T47D (cell line): ENCODE measurements at regions not wholly inside any gene's neighbourhood (a gene's known extent, or its start where the extent isn't known, plus 50 kb on each side); places are given as distances from the start of the nearest gene placed in this dataset.

Experiments used
- DNase-seq, 2 experiments: peaks; one replicate each; pipeline versions ENCODE4 v3.0.0 to v3.0.0-alpha.2; 2011 to 2012; ENCODE audit warnings: low read depth in 1 of 2, low spot score in 1 of 2
- JUND ChIP-seq: IDR thresholded peaks from 2 replicates; pipeline ENCODE4 v1.6.1; 2012; ENCODE audit warnings: low read depth
- in situ Hi-C: cut with HindIII; loops from 2 replicates; pipeline ENCODE4 v1.10.0; 2016; ENCODE audit warnings: low sequenced_read_pairs, low pct_unique_long_range_greater_than_20kb

- in situ Hi-C loops, result no loop called here
- TF ChIP-seq JUND, result no peak
- no peak for DNase-seq
Measured at GRCh38 chr6:164507206-164507940, 802.0 kb downstream of the C6orf118 start.

- no peak for TF ChIP-seq JUND
- in situ Hi-C loops, result no loop called here
- no peak for DNase-seq
Measured at GRCh38 chr6:164505425-164505824, 804.0 kb downstream of the C6orf118 start.

- in situ Hi-C loops, result no loop called here
- no peak for TF ChIP-seq JUND
- no peak for DNase-seq
Measured at GRCh38 chr6:164502833-164503232, 806.6 kb downstream of the C6orf118 start.

- in situ Hi-C loops, result no loop called here
- TF ChIP-seq JUND, result no peak
- DNase-seq, result no peak
Measured at GRCh38 chr6:164495882-164496495, 813.4 kb downstream of the C6orf118 start.

- TF ChIP-seq JUND, result no peak
- in situ Hi-C loops, result no loop called here
- DNase-seq, result no peak
Measured at GRCh38 chr6:164478426-164478825, 831.0 kb downstream of the C6orf118 start.

- no peak for DNase-seq
- no peak for TF ChIP-seq JUND
- in situ Hi-C loops, result no loop called here
Measured at GRCh38 chr6:164477790-164478189, 831.6 kb downstream of the C6orf118 start.

GRCh38 chr6:164477101-164477500, 832.3 kb downstream of the C6orf118 start:
- no peak for TF ChIP-seq JUND
- in situ Hi-C loops, result no loop called here
- DNase-seq, result no peak

- in situ Hi-C loops, result no loop called here
- no peak for TF ChIP-seq JUND
- DNase-seq, result no peak
Measured at GRCh38 chr6:164469276-164469949, 840.0 kb downstream of the C6orf118 start.

GRCh38 chr6:164455835-164456234, 853.6 kb downstream of the C6orf118 start:
- TF ChIP-seq JUND, result no peak
- in situ Hi-C loops, result no loop called here
- peak in 1 of 2 experiments; percentile 16 for DNase-seq

- in situ Hi-C loops, result no loop called here
- TF ChIP-seq JUND, result no peak
- no peak for DNase-seq
Measured at GRCh38 chr6:164453835-164454234, 855.6 kb downstream of the C6orf118 start.

GRCh38 chr6:164442572-164442971, 866.8 kb downstream of the C6orf118 start:
- no peak for DNase-seq
- in situ Hi-C loops, result no loop called here

GRCh38 chr6:164439331-164439730, 870.1 kb downstream of the C6orf118 start:
- TF ChIP-seq JUND, result no peak
- in situ Hi-C loops, result no loop called here

More at GRCh38 chr6:164442572-164442971, 866.8 kb downstream of the C6orf118 start:
- TF ChIP-seq JUND, result no peak

GRCh38 chr6:164436976-164437375, 872.4 kb downstream of the C6orf118 start:
- TF ChIP-seq JUND, result no peak
- in situ Hi-C loops, result no loop called here
- no peak for DNase-seq

More at GRCh38 chr6:164439331-164439730, 870.1 kb downstream of the C6orf118 start:
- no peak for DNase-seq
